ENCODE measurements at regions not wholly inside any gene's neighbourhood (a gene's known extent, or its start where the extent isn't known, plus 50 kb on each side); places are given as distances from the start of the nearest gene placed in this dataset.

- no peak for DNase-seq
These were observed 225.6 kb upstream of the HMGA2 start for GRCh38 chr12:65598688-65599087.

- no peak for DNase-seq
These were observed 222.1 kb upstream of the HMGA2 start for GRCh38 chr12:65602253-65602609.

GRCh38 chr12:65602610-65603295 lies 221.5 kb upstream of the HMGA2 start:
- no peak for DNase-seq

- no peak for DNase-seq
These were observed 220.6 kb upstream of the HMGA2 start for GRCh38 chr12:65603438-65604351.

GRCh38 chr12:65605019-65605418 lies 219.3 kb upstream of the HMGA2 start:
- no peak for DNase-seq

- DNase-seq = no peak
These were observed 218.1 kb upstream of the HMGA2 start for GRCh38 chr12:65606008-65606766.

- DNase-seq = no peak
These were observed 216.9 kb upstream of the HMGA2 start for GRCh38 chr12:65607401-65607841.

- DNase-seq = no peak
These were observed 215.9 kb upstream of the HMGA2 start for GRCh38 chr12:65608319-65608916.

- DNase-seq = no peak
These were observed 214.9 kb upstream of the HMGA2 start for GRCh38 chr12:65609359-65609771.

- no peak for DNase-seq
These were observed 212.9 kb upstream of the HMGA2 start for GRCh38 chr12:65611396-65611795.

GRCh38 chr12:65612440-65612839 lies 211.8 kb upstream of the HMGA2 start:
- no peak for DNase-seq

GRCh38 chr12:65613692-65614091 lies 210.6 kb upstream of the HMGA2 start:
- no peak for DNase-seq

- no peak for DNase-seq
These were observed 209.9 kb upstream of the HMGA2 start for GRCh38 chr12:65614259-65614889.

- no peak for DNase-seq
These were observed 209.2 kb upstream of the HMGA2 start for GRCh38 chr12:65615118-65615517.

- DNase-seq = no peak
These were observed 208.3 kb upstream of the HMGA2 start for GRCh38 chr12:65616022-65616421.

- DNase-seq = no peak
These were observed 205.7 kb upstream of the HMGA2 start for GRCh38 chr12:65618588-65618987.

GRCh38 chr12:65619018-65619417 lies 205.3 kb upstream of the HMGA2 start:
- DNase-seq = no peak

- DNase-seq = no peak
These were observed 204.2 kb upstream of the HMGA2 start for GRCh38 chr12:65620046-65620445.

- DNase-seq = no peak
These were observed 202.2 kb upstream of the HMGA2 start for GRCh38 chr12:65622056-65622455.

- no peak for DNase-seq
These were observed 200.8 kb upstream of the HMGA2 start for GRCh38 chr12:65623507-65623906.

- DNase-seq = no peak
These were observed 199.7 kb upstream of the HMGA2 start for GRCh38 chr12:65624554-65625086.

GRCh38 chr12:65628061-65628460 lies 196.2 kb upstream of the HMGA2 start:
- no peak for DNase-seq

All from effector CD4-positive, alpha-beta T cell (primary cell).